ENCODE measurements at regions not wholly inside any gene's neighbourhood (a gene's known extent, or its start where the extent isn't known, plus 50 kb on each side); places are given as distances from the start of the nearest gene placed in this dataset.

- TF ChIP-seq CTCF (IDR thresholded peaks at IDR 0.05) (no peak), POLR2A (IDR thresholded peaks at IDR 0.05) (no peak)
Measured at GRCh38 chr2:67839668-67840067, 223.1 kb downstream of the C1D start.
